Astrocyte of the cerebellum (primary cell): ENCODE measurements at regions not wholly inside any gene's neighbourhood (a gene's known extent, or its start where the extent isn't known, plus 50 kb on each side); places are given as distances from the start of the nearest gene placed in this dataset.
A peak's percentile ranks its signal among the peaks of the same experiment; 100 is the strongest.

Source experiments
- DNase-seq: peaks from one replicate; pipeline ENCODE4 v3.0.0-alpha.2; 2011; ENCODE audit warnings: low read depth
- H3K4me3 ChIP-seq: 2 replicates; pipeline ENCODE4 v1.5.1; 2011; ENCODE audit warnings: mild to moderate bottlenecking, low read depth, low read length, moderate library complexity
- in situ Hi-C: cut with HindIII; loops from 2 replicates; pipeline ENCODE4 v1.10.0; 2017; ENCODE audit warnings: low sequenced_read_pairs
- TF ChIP-seq, protein P1 (sequence below): IDR thresholded peaks from 2 replicates; pipeline ENCODE4 v1.5.1; 2012; ENCODE audit warnings: low read length, low read depth, moderate library complexity, mild to moderate bottlenecking; ENCODE audit errors: missing control alignments

DNA sequence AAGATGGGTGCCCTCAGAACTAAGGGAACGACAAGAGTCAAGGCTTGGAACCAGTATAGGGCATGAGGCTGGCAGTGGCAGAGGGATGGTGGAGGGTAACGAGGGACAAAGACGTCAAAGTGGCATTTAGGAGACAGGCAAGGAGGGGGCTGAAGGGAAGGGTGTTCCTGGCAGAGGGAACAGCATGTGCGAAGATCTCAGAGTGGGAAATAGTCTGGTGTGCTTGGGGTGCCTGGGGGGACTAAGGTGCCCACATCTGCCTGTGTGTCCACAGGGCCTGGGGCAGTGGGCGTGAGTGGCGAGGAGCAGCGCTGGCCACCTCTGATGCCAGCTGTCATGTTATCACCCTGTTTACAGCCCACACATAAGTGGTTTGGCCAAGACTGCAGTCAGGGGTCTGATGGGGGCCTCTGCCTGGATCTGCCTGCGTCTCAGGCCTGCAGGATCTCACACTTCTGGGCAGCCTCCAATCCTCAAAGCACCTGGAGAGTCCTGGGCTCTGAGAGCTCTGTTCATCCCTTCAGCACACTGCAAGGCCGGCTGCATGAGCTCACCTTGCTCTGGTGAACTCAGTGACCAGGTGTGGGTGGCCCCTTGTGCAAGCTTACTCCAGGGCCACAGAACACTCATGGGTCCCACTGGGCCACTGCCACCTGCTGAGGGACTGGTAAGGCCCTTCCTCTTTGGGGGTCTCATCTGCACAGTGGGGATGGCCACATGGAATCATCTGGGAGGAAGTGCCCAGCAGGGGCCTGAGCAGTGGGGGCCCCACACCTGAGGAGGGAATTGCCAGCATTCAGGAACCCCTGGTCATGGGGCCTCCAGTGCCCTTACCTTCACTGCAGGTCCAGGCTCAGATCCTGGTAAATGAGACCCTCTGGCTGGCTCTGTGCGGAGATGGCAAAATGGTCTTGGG is 89.7 kb upstream of the SHISAL1 start:
- TF ChIP-seq, protein P1, sequence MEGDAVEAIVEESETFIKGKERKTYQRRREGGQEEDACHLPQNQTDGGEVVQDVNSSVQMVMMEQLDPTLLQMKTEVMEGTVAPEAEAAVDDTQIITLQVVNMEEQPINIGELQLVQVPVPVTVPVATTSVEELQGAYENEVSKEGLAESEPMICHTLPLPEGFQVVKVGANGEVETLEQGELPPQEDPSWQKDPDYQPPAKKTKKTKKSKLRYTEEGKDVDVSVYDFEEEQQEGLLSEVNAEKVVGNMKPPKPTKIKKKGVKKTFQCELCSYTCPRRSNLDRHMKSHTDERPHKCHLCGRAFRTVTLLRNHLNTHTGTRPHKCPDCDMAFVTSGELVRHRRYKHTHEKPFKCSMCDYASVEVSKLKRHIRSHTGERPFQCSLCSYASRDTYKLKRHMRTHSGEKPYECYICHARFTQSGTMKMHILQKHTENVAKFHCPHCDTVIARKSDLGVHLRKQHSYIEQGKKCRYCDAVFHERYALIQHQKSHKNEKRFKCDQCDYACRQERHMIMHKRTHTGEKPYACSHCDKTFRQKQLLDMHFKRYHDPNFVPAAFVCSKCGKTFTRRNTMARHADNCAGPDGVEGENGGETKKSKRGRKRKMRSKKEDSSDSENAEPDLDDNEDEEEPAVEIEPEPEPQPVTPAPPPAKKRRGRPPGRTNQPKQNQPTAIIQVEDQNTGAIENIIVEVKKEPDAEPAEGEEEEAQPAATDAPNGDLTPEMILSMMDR = no peak
- H3K4me3 ChIP-seq = no peak overlapping the region
- no peak for DNase-seq
- in situ Hi-C loops = no loop called here

- no peak for DNase-seq
- TF ChIP-seq, protein P1 = no peak
- in situ Hi-C loops = no loop called here
- no peak overlapping the region for H3K4me3 ChIP-seq
Measured at GRCh38 chr22:44401783-44402110, 89.0 kb upstream of the SHISAL1 start.

- no peak overlapping the region for H3K4me3 ChIP-seq
- TF ChIP-seq, protein P1 = no peak
- in situ Hi-C loops = no loop called here
- DNase-seq = peak; percentile 18
Measured at GRCh38 chr22:44400763-44401060, 88.0 kb upstream of the SHISAL1 start.

DNA sequence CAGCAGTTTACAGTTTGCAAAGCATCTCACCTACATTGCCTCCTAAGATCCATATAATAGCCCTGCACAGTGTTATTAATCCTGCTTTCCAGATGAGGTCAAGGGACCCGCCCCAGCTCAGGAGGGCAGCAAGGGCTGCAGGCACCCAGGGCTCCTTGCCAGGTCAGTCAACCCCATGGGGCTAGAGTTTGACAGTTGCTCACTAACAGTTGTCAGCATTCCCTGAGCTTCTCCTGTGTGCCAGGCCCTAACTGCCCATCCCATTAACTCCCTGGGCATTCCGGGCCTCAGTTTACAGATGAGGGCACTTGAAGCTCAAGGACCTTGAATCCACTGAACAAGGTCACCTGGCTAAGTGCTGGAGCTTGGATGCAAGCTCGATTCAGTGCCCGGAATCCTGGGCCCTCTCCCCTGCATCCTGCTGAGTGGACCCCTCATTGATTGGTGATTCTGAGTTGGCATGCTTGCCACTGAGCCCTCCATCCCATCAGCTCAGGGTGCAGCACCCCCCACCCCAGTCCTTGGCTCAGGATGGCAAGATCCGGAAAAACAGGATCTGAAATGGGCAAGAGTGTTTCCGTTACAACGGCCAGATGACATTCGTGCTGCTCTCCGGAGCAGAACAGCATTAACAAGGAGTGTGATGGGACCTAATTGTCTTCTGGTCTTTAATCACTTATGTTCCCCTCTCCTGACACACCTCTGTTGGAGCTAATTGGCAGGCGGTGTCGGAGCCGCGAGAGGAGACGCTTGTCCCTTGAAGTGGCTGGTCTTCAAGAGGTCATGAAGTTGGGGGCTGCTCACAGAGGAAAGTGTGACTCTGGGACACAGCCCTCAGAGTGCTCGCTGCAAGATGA is 87.4 kb upstream of the SHISAL1 start:
- no peak for DNase-seq
- in situ Hi-C loops = no loop called here
- TF ChIP-seq, protein P1 = no peak
- H3K4me3 ChIP-seq = no peak overlapping the region

- in situ Hi-C loops = no loop called here
- TF ChIP-seq, protein P1 = no peak
- no peak for DNase-seq
- no peak overlapping the region for H3K4me3 ChIP-seq
Measured at GRCh38 chr22:44398856-44399837, 86.4 kb upstream of the SHISAL1 start.
